GM10266 (cell line): ENCODE measurements at regions not wholly inside any gene's neighbourhood (a gene's known extent, or its start where the extent isn't known, plus 50 kb on each side); places are given as distances from the start of the nearest gene placed in this dataset.

ENCODE experiments used
- DNase-seq: peaks from one replicate; pipeline ENCODE4 v3.0.0; 2012; ENCODE audit errors: extremely low spot score
- CTCF ChIP-seq: IDR thresholded peaks from 2 replicates; pipeline ENCODE4 v1.5.1; 2012; ENCODE audit warnings: mild to moderate bottlenecking, low read depth; ENCODE audit not compliant: control insufficient read depth, insufficient read depth; ENCODE audit errors: missing control alignments

GRCh38 chr16:65339062-65339461 is 217.2 kb upstream of the CDH11 start:
- DNase-seq, result no peak
- no peak for TF ChIP-seq CTCF

- no peak for TF ChIP-seq CTCF
- no peak for DNase-seq
Observed at GRCh38 chr16:65336160-65336559, 214.3 kb upstream of the CDH11 start.

- DNase-seq, result no peak
- TF ChIP-seq CTCF, result no peak
Observed at GRCh38 chr16:65334081-65334480, 212.2 kb upstream of the CDH11 start.

GRCh38 chr16:65333283-65333682 is 211.4 kb upstream of the CDH11 start:
- no peak for DNase-seq
- TF ChIP-seq CTCF, result no peak

- DNase-seq, result no peak
- TF ChIP-seq CTCF, result no peak
Observed at GRCh38 chr16:65327346-65327745, 205.5 kb upstream of the CDH11 start.

GRCh38 chr16:65323655-65324237 is 201.9 kb upstream of the CDH11 start:
- no peak for DNase-seq
- no peak for TF ChIP-seq CTCF

GRCh38 chr16:65319621-65320231 is 197.9 kb upstream of the CDH11 start:
- no peak for DNase-seq
- TF ChIP-seq CTCF, result no peak
